MM.1S (cell line): ENCODE measurements at regions not wholly inside any gene's neighbourhood (a gene's known extent, or its start where the extent isn't known, plus 50 kb on each side); places are given as distances from the start of the nearest gene placed in this dataset.

Experiments used
- EZH2 ChIP-seq: fragments of 300-600 bp; sonication (generic); optimal IDR thresholded peaks from 2 replicates; pipeline ENCODE3; 2017; ENCODE audit warnings: low read depth, mild to moderate bottlenecking, antibody characterized with exemption, low read length, mixed read lengths
- TF ChIP-seq, protein P1 (sequence below): fragments of 300-600 bp; sonication (generic); IDR thresholded peaks from 2 replicates; pipeline ENCODE4 v1.5.1; 2016; ENCODE audit warnings: antibody characterized with exemption, low read length, mixed read lengths

DNA sequence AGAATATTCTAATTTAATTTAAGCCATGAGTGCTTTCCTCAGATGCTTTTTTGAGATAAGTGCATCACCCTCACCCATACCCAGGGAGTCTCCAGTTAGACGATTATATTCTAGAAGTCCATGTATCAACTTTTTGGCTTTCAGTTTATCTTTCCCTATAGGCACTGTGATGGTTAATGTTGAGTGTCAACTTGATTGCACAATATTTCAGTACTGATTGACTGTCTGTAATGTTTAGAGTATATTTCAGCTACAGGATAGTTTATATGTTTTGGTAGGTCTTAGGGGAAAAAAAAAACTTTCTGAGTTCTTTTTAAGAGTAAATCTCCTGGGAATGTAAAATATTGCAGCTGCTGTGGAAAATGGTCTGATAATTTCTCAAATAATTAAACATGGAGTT is 535.4 kb downstream of the ADRA2A start:
- TF ChIP-seq, protein P1, sequence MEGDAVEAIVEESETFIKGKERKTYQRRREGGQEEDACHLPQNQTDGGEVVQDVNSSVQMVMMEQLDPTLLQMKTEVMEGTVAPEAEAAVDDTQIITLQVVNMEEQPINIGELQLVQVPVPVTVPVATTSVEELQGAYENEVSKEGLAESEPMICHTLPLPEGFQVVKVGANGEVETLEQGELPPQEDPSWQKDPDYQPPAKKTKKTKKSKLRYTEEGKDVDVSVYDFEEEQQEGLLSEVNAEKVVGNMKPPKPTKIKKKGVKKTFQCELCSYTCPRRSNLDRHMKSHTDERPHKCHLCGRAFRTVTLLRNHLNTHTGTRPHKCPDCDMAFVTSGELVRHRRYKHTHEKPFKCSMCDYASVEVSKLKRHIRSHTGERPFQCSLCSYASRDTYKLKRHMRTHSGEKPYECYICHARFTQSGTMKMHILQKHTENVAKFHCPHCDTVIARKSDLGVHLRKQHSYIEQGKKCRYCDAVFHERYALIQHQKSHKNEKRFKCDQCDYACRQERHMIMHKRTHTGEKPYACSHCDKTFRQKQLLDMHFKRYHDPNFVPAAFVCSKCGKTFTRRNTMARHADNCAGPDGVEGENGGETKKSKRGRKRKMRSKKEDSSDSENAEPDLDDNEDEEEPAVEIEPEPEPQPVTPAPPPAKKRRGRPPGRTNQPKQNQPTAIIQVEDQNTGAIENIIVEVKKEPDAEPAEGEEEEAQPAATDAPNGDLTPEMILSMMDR: no peak
- TF ChIP-seq EZH2: no peak
